ENCODE measurements at regions not wholly inside any gene's neighbourhood (a gene's known extent, or its start where the extent isn't known, plus 50 kb on each side); places are given as distances from the start of the nearest gene placed in this dataset.

DNA sequence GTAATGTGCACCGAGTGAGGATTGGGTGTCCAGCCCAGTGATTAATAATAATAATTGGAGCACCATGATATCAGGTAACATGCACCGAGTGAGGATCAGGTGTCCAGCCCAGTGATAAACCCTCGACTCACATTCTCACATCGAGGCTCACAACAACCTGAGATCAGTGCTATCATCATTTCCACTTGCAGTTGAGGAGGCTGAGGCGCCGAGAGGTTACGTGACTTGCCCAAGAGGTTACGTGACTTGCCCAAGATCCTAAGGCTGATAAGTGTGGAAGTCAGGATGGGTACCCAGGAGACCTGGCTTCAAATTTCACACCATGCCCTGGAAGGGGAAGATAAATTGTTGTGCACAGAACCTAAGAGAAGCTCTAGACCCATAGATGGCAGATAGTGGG, 189.4 kb downstream of the MED10 start:
- TF ChIP-seq CTCF (IDR thresholded peaks at IDR 0.05): no peak
- no peak for TF ChIP-seq EP300 (IDR thresholded peaks at IDR 0.05)
- TF ChIP-seq POLR2A (IDR thresholded peaks at IDR 0.05): no peak
- no peak for TF ChIP-seq POLR2AphosphoS5 (IDR thresholded peaks at IDR 0.05)

Measured in gastroesophageal sphincter (tissue), 3 donors.